HG03432 (cell line): ENCODE measurements at regions not wholly inside any gene's neighbourhood (a gene's known extent, or its start where the extent isn't known, plus 50 kb on each side); places are given as distances from the start of the nearest gene placed in this dataset.

Experiments
- ATAC-seq: cut with Tn5 transposase; IDR thresholded peaks from one replicate; pipeline ENCODE4 v1.9.1; 2021; ENCODE audit warnings: mild to moderate bottlenecking, moderate library complexity; ENCODE audit not compliant: unreplicated experiment

DNA sequence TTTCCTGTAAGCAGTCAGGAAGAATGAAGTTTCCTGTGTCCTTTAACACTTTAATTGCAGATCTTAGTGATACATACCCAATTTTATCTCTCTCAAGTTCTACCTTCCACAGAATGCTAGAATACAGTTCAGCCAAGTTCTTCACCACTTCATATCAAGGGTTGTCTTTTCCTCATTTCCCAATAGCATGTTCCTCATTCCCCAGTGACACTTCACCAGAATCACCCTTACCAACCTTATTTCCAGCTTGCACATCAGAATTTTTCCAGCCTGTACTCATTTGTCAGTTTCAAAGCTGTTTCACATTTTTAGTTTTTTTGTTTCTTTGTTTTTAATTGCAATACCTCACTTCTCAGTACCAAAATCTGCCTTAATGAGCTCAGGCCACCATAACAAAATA, 126.1 kb downstream of the ESM1 start:
- no peak for ATAC-seq

DNA sequence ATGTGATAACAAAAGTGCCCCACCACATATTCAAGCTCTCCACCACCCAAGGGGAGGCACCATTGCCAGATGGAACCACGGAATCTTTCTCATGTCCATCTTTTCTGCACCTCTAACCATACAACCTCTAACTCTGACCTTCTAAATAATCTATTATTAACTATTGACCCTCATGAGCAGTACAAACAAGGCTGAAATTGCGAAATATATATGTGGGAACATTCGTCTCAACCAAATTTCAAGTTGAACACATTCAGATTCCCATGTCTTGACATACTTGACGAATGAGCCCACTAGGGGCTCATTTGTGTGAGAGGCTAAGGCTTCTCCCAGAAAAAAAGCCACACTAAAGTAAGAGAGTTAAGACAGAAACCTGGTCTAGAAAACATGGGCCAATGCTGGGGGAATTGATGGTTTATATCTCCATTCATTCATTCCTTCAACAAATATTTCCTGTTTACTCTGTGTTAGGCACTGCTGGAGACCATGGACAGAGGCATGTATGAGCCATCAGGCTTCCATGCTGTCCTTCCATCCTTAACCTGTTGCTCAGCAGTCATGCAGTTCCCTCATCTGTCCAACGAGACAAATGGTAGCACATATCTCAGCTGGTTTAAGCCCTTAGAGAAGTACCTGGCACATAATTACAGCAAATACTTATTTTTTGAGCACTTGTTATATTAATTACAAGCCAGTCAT, 130.4 kb downstream of the ESM1 start:
- ATAC-seq = no peak

DNA sequence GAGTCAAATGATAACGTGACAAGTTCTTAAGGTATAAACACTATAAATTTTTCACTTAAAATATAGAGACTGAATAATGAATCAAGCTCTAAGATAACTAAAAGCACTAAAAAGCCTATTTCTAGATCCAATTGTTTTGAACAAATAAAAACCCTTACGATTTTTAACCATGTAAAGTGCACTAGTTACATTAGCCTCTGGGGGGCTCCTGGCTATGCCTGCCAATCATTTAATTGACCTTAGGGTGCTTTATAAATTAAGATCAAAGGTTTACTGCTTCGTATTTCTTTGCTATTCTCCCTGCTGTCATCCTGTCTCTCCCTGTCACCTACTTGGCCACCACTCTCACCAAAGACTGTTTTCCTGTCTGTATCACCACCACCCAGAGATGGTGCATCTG, 133.4 kb downstream of the ESM1 start:
- no peak for ATAC-seq

DNA sequence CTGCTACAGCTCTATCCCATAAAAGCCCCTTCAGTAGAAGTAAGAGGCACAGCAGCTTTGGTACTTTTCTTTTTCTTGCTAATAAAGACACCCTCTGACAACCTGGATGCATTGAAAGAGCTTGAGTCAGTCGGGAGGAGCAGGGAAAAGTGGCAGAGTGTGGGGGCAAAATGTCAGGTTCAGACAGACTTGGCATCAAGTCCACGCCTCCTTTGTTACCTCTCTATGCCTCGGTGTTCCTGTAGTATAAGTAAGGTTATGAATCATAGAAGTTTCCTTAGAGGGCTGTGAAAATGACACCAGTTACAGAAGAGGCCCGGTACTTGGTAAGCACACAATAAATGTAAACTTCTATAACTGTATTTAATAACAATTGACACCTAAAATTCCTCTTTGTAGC, 133.9 kb downstream of the ESM1 start:
- ATAC-seq = no peak

DNA sequence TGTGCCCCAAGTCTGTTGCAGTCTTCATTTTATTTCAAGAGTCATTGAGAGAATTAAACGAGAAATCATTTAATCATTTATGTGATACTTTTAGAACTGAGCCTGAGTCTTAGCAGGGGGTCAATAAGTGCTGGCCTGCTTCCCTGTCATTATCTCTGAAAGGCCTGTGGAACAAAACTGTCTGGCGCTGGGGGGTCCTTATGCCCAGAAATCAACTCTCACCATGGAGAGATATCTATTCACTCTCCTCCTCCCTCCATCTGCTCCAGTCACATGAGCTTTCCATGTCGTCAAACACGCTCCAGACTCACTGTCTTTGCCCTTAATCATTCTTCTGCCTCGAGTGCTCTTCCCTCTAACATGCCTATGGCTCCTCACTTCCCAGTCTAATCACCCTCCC, 136.8 kb downstream of the ESM1 start:
- no peak for ATAC-seq

DNA sequence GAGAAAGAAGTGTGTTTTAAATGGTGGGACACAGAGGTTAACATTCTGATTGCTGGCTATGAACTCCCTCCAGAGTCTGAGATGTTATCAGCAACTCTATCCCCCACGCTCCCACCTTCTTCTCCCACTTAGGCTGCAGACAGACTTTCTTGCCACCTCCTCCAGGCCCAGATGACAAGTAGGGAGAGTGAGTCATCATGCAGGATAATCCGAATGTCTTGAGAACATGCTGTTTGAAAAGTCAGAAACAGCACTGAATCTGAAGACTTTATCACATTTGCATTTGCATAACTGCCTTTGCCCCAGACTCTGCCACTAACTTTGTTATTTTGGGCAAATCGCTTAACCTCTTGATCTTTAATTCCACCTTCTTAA, 139.8 kb downstream of the ESM1 start:
- no peak for ATAC-seq

DNA sequence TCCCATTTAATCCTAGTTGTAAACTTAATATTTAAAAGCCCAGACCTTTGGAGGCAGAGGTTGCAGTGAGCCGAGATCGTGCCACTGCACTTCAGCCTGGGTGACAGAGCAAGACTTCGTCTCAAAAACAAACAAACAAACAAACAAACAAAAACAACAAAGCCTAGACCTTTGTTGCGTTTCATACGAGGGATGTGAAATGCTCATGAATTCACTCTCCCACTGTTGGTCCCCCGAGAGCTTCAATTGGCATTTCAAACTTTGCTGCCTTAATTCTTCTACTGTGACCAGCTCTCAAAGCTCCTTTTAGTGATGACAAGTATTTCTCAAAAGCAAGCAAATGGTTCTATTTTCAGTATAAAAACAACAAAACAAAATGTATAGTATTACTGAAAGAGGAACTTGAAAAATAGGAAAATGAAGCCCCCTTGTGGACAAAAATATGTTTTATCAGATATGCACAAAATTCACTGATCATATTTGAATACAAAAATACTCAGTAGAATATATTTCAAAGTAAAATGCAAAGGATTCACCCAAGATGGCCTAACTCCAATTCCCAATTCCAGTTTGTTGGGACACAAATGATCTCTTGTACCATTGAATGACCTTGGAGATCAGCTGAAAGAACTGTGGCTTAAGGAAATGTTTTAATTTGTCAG, 140.4 kb downstream of the ESM1 start:
- ATAC-seq = no peak

DNA sequence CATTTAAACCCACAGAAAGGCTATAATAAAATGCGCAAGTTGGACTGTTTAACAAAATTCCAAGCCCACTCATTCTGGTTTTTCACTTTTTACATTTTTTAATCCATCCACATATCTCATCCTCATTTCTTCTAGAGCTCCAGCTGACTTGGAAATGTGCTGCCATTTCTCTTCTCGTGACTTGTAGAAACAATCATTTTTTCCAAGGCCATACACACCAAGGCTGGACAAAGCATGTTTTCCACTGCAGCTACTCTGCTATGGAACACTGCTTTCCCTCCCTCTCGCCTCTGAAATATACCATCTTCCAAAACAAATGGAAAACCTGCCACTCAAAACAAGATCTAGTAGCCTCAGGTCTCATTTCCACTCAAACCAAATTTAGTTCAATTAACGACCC, 141.1 kb downstream of the ESM1 start:
- no peak for ATAC-seq

DNA sequence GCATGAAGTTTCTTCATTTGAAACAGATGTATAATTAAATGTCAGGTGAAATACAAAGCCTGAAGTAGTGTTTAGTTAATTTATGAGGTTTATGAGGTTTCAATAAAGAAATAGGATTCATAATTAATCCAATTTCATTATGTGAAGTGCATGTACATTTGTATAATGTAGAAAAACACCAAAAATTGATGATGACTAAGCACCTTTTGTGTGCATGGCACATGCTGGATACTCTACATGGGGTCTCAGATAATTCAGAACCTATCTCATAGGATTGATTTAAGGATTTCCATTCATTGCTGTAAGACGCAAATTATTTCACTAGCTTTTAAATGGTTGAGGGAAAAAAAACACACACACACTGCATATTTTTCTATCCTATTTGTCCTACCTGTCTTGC, 143.9 kb downstream of the ESM1 start:
- no peak for ATAC-seq

DNA sequence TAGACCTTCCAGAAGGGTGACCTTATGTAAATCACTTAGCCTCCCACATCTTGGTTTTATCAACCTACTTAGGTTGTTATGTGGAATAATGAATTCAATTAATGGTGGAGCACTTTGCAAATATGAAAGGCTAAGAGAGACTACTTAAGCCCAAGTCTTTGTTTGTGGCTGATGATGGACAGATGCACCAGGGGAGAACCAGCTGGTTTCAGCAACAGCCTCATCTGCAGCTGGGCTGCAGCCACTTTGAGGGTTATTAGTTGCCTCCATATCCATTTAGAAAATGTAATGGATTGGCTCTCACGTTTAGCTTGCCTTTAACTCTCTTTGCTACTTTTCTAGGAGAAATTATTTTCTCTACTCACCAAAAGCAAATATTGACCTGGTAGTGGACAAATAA, 146.6 kb downstream of the ESM1 start:
- no peak for ATAC-seq

DNA sequence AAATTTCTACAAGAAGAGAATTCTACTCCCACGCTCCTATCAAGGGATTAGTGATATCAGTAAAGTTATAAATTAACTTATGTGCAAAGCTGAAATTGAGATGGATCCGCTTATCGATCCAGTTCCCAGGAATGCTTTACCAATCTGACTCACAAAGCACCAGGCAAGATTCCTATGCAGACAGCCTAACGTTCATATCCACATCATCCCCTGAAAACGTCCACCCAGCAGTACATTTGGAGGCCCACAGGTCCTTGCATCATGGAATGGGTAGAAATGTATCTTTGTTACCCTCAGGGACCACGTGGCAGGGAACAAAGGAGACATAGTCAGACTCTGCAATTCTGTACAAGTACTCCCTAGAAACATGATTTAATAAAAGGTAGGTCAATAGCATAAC, 147.4 kb downstream of the ESM1 start:
- no peak for ATAC-seq

DNA sequence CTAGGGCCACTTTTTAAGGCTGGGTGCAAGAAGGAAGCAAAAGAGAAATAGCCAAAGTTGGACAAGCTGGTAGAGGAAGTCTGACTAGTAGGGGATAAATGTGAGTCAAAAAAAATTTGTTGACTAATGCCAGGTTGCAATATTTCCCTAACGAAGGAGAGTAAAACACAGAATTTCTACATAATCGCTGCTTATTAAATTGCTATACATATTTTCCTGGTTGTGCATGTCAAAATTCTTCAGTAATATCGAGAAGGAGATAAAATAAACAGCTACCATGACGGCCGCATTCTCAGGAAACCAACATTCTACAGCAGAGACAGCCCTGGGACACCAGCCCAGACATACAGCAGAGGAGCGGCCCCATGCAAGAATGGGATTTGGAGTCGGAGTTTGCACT, 148.3 kb downstream of the ESM1 start:
- no peak for ATAC-seq

DNA sequence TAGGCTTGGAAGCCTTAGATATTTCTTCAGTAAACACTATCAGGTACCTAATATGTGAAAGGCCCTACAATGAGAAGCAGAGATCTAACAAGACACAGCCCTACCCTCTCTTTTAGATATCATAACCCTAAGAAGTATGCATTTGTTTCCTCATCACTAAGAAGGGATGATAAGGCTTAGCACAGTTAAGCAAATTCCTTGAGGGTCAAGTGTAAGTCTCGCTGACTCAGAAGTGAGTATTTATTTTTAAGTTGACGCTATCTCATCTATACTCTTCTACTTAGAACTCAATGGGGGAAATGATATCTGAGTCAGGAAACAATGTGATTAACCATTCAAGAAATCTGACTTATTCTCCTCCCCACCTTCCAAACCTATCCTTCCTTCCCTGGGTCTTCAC, 149.7 kb downstream of the ESM1 start:
- no peak for ATAC-seq

DNA sequence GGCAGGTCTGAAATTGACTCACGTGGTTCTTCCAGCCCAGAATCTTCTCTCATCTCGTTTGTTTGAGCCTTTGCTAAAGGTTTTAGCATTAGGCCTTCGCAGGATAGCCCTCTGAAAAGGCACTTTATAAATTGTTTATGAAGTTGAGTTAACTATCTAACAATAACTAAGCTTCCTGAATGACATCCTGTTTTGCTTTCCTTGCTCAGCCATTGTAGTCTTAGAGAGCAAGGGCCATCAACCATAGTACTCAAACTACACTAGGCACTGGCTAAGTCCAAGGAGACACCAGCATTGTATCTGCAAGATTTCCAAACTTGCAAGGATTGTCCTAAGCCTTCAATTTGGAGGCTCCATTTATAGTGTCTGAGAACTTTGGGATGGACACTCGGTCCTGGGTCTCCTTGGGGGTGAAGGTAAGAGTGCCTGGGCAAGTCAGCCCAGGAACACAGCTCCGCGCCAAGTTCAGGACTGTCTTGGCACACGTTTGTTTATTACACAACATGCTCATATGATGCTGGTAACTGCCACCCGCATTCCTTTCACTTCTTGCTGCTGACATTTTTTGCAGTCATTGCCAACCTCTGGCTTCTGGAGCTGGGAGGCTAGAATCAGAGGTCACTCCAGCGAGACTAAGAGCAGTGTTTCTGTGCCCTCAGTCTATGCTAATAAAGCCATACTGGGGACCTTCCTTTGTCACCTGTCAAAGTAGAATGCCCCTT, 151.1 kb downstream of the ESM1 start:
- ATAC-seq = no peak

DNA sequence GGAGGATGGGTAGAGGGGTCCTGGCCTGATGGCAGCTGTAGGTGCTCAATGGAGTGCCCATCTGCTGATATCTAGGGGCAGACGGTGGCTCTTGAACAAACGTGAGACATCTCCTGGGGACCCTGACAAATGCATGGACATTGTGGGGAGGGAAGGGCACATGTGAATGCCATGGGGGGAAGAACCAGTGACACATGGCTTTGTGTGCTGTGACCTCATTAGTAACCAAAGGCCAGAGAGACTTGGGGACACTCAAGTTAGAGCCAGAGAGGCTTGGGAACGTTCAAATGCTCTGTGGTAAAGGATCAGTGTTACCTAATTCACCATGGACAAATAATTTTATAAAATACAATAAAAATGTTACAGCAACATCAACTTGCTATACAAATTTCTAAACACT, 151.8 kb downstream of the ESM1 start:
- no peak for ATAC-seq

DNA sequence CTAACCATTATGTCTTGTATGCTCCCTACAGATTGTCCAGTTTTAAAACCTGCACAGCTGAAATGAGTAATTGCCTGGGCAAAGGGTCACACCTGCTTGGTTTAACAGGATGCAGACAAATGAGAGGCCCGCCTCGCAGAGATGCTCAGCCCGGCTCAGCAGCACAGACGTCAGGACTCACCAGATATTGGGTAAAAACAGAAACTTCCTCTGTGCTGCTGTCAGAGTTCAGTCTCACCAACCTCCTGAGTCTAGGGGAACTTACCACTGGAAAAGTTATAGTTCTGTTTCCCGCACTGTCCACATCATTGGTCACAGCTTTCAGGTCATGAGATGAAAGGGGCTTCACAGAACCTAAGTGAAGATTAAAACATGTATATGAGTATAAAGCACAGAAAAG, 152.5 kb downstream of the ESM1 start:
- no peak for ATAC-seq

DNA sequence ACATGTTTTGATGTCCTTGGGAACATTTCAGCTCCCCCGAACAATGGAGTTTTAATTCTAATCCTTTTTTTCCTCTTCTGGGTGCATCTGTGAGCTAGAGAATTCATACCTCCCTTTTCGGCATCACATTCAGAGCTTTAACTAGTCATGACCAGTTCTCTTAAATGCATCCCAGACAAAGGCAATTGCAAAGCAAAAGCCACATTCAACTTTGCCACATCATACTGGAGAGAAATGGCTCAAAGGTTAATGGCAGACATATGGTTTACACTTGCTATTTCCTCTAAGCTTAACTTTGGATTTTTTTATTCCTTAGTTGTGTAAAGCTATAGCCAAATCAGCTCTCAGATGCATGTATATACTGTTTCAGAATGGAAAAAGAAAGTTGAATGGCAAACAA, 153.3 kb downstream of the ESM1 start:
- ATAC-seq = no peak

DNA sequence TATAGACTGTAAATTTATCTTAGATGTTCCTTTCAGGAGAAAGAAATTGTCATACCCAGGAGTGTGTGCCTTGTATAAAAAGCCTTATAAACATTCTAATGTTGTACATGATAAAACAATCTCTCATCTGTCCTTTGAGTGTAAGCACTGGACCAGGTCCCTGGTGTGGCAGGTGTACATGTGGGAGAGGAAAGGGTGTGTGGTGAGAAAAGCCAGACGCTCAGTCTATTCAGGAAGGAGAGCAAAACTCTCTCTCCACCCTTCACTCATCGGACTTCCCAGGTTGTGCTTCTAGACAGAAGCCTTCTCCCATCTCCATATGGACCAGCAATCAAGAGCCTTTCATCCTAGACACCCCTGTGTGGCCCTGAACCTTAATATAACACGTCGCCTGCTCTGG, 154.2 kb downstream of the ESM1 start:
- ATAC-seq = no peak

DNA sequence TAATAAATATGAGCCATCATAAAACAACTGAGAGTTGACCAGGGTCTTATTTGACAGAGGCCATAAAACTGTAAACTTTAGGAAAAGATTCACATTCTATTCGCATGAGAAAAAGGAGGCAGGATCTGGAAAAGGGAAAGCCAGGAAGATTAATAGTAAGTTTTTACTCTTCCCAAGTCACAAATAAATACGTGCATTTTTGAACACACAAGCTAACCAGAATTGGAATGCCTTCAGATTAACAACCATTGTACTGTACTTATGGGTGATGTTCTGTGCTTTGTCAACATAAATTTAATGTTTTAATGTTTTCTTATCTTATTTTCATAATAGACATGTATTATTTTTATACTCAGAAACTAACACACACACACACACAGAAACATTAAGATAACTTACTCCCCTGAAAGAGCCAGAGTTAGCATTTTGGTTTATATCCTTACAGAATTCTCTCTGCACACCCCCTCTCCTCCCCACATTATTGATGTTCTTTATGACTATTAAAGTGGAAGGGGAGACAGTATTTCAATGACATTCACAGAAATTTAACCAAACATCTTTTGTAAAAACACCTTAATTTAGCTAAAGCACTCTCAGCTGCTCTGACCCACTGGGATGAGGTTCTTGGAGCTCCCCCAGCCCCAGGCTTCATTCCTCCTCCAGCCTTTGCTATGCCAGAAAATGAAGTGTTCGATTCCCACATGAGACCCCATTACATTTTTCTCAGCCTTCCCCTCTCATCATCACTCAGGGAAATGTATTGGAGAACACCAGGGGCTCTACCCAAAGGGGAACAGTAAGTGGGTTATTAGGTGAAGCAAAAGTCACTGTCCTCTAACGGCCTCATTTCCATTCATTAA, 155.5 kb downstream of the ESM1 start:
- no peak for ATAC-seq

DNA sequence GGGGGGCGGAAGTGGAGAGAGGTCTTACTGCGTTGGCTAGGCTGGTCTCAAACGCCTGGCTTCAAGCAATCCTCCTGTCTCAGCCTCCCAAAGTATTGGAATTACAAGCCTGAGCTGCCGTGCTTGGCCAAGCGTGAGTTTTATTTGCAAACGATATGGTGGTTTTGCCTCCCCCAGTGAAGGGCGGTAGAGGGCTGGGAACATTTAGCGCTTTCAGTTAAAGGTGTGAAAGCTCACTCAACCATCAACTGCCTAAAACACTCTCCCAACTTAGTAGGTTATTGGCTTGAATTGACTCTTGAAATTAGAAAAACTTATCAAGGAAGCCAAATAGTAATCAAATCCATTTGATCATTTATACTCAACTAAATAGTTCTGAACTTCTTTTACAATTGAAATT, 156.3 kb downstream of the ESM1 start:
- no peak for ATAC-seq

DNA sequence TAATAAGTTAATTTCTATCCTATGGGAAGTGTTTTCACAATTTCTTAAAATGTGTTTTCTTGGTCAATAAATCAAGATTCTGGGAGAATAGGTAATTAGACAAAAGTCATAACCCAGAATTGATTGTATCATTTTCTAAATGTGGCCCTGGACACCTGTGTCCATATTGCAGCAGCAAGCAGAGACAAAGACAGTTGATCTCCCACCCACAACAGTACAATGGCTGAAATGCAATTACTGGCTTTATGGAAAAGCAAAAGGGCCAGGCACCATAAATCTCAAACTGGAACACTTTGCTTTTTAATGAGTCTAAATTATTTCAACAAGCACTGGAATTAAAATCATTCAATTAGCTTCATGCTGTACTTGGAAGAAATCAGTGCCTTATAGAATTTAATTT, 157.2 kb downstream of the ESM1 start:
- ATAC-seq = no peak
